GM20431 (cell line): ENCODE measurements at regions not wholly inside any gene's neighbourhood (a gene's known extent, or its start where the extent isn't known, plus 50 kb on each side); places are given as distances from the start of the nearest gene placed in this dataset.

Experiments used
- in situ Hi-C: fragments of 300-500 bp; cut with MseI, MboI; formaldehyde crosslinking; loops from one replicate; pipeline ENCODE4 v1.15.0; 2020; ENCODE audit warnings: low sequenced_read_pairs; ENCODE audit not compliant: unreplicated experiment

- in situ Hi-C loops, result no loop called here
These were observed 77.0 kb upstream of the NHSL1 start for GRCh38 chr6:138576313-138576712.

GRCh38 chr6:138577151-138577915 is 78.0 kb upstream of the NHSL1 start:
- in situ Hi-C loops, result no loop called here

GRCh38 chr6:138580040-138580439 is 80.7 kb upstream of the NHSL1 start:
- in situ Hi-C loops, result loop anchor here (10.0 kb wide), 1 partner anchor 185 kb away; no protein-coding TSS in a partner anchor

- in situ Hi-C loops, result loop anchor here (10.0 kb wide), 1 partner anchor 184 kb away; no protein-coding TSS in a partner anchor
These were observed 81.5 kb upstream of the NHSL1 start for GRCh38 chr6:138580801-138581200.

- in situ Hi-C loops, result loop anchor here (10.0 kb wide), 1 partner anchor 182 kb away; no protein-coding TSS in a partner anchor
These were observed 83.3 kb upstream of the NHSL1 start for GRCh38 chr6:138582573-138582972.

GRCh38 chr6:138586638-138587037 is 87.3 kb upstream of the NHSL1 start:
- in situ Hi-C loops, result loop anchor here (10.0 kb wide), 1 partner anchor 178 kb away; no protein-coding TSS in a partner anchor

GRCh38 chr6:138588805-138589434 is 89.6 kb upstream of the NHSL1 start:
- in situ Hi-C loops, result loop anchor here (10.0 kb wide), 1 partner anchor 176 kb away; no protein-coding TSS in a partner anchor

GRCh38 chr6:138590796-138591709 is 91.8 kb upstream of the NHSL1 start:
- in situ Hi-C loops, result no loop called here

- in situ Hi-C loops, result no loop called here
These were observed 93.4 kb upstream of the NHSL1 start for GRCh38 chr6:138592749-138593123.

- in situ Hi-C loops, result no loop called here
These were observed 94.0 kb upstream of the NHSL1 start for GRCh38 chr6:138593124-138593877.

GRCh38 chr6:138593909-138594757 is 94.8 kb upstream of the NHSL1 start:
- in situ Hi-C loops, result no loop called here

- in situ Hi-C loops, result no loop called here
These were observed 95.5 kb upstream of the NHSL1 start for GRCh38 chr6:138594758-138595140.

GRCh38 chr6:138596126-138596525 is 96.8 kb upstream of the NHSL1 start:
- in situ Hi-C loops, result no loop called here

- in situ Hi-C loops, result no loop called here
These were observed 97.3 kb upstream of the NHSL1 start for GRCh38 chr6:138596591-138596990.

GRCh38 chr6:138597336-138597735 is 98.0 kb upstream of the NHSL1 start:
- in situ Hi-C loops, result no loop called here

- in situ Hi-C loops, result no loop called here
These were observed 99.4 kb upstream of the NHSL1 start for GRCh38 chr6:138598562-138599173.

GRCh38 chr6:138600261-138600660 is 101.0 kb upstream of the NHSL1 start:
- in situ Hi-C loops, result no loop called here

GRCh38 chr6:138600726-138601125 is 101.4 kb upstream of the NHSL1 start:
- in situ Hi-C loops, result no loop called here
